ENCODE measurements at regions not wholly inside any gene's neighbourhood (a gene's known extent, or its start where the extent isn't known, plus 50 kb on each side); places are given as distances from the start of the nearest gene placed in this dataset.
"Not testable (repeated sequence)": the region's sequence is repeated elsewhere in the genome, so short reads cannot be mapped to it uniquely, and the experiment has no call there.

DNA sequence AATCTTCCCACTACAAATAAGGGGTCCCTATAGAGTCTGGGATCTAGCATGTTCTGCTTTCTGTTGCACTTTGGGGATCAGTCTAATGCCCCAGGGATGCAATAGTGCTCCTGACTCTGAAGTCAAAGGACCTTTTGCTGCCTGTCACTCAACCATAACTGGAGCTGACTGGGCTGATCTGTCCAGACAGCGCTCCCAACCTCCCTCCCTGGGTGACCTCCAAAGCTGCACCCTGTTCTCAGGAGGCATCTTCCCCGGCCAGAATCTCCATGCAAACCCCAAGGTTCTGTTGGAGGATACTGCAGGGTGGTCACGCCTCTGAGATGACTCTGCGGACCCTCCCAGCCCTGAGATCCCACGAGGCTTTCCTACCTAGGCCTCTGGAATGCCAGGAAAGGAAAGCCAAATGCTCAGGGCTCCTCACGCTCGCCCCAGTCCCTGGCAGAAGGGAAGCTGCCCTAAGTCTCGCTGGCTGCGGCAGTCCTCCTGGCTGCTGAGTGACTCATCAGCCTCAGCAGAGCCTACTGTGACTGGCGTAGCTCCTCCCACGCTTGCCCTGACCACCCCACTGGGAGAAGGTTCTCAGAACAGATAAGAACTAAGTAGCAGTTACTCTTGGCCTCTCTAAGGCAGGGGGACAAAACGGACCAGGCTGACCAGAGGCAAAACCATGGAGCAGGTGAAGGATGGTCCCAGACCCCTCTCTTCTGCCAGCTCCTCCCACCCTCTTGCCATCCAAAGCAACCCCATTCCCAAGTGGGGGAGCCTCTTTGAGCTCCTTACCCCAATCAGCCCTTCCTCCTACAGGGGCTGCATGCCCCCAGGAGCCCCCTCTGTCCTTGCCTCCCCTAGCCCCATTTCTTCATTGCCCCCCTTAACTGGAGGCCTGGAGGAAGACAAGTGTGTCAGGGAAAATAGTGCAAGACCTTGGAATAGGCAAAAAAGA, 124.1 kb upstream of the TNRC6C start:
- H3K4me3 ChIP-seq (ENCODE audit: low read depth, low read length), result no peak overlapping the region
- H3K27me3 ChIP-seq (ENCODE audit: control insufficient read depth, insufficient read depth, low read length), result no peaks in the 10 kb centered on the region
- peak; percentile 77 for DNase-seq (ENCODE audit: low read depth)
- H3K36me3 ChIP-seq (ENCODE audit: control insufficient read depth, insufficient read depth, low read length), result no peaks in the 10 kb centered on the region
- TF ChIP-seq, protein P1, sequence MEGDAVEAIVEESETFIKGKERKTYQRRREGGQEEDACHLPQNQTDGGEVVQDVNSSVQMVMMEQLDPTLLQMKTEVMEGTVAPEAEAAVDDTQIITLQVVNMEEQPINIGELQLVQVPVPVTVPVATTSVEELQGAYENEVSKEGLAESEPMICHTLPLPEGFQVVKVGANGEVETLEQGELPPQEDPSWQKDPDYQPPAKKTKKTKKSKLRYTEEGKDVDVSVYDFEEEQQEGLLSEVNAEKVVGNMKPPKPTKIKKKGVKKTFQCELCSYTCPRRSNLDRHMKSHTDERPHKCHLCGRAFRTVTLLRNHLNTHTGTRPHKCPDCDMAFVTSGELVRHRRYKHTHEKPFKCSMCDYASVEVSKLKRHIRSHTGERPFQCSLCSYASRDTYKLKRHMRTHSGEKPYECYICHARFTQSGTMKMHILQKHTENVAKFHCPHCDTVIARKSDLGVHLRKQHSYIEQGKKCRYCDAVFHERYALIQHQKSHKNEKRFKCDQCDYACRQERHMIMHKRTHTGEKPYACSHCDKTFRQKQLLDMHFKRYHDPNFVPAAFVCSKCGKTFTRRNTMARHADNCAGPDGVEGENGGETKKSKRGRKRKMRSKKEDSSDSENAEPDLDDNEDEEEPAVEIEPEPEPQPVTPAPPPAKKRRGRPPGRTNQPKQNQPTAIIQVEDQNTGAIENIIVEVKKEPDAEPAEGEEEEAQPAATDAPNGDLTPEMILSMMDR (IDR thresholded peaks at IDR 0.05; ENCODE audit: insufficient read depth, low read length, poor library complexity, severe bottlenecking), result no peak

DNA sequence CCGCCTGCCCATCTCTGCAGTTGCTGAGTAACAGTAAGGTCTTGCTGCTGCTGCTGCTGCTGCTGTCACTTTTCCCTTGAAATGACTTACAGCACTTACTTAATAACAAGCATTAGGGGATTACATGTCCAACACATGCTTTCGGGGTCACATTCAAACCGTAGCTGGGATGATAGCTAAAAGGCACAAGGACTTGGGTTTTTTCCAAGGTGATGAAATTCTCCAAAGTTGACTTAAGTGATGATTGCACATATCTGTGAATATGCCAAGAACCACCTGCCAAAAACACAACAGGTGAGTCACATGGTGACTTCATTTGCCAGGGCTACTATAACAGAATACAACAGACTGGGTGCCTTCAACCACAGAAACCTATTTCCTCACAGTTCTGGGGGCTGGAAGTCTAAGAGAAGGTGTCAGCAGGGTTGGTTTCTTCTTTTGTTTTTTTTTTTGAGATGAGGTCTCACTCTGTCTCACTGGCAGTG, 121.9 kb upstream of the TNRC6C start:
- no peaks in the 10 kb centered on the region for H3K36me3 ChIP-seq (ENCODE audit: control insufficient read depth, insufficient read depth, low read length)
- TF ChIP-seq, protein P1 (IDR thresholded peaks at IDR 0.05; ENCODE audit: insufficient read depth, low read length, poor library complexity, severe bottlenecking), result no peak
- DNase-seq (ENCODE audit: low read depth), result no peak
- H3K27me3 ChIP-seq (ENCODE audit: control insufficient read depth, insufficient read depth, low read length), result no peaks in the 10 kb centered on the region
- H3K4me3 ChIP-seq (ENCODE audit: low read depth, low read length), result no peak overlapping the region

DNA sequence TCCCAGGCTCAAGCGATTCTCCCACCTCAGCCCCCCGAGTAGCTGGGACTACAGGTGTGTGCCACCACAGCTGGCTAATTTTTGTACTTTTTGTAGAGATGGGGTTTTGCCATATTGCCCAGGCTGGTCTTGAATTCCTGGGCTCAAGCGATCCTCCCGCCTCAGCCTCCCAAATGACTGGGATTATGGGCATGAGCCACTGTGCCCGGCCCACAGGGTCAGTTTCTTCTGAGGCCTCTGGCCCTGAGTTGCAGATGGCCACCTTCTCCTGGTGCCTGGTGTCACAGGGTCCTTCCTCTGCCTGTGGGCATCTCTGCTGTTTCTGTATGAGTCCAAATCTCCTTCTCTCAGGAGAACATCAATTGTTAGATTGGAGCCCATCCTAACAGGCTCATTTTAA, 121.4 kb upstream of the TNRC6C start:
- H3K4me3 ChIP-seq (ENCODE audit: low read depth, low read length); DNase-seq (ENCODE audit: low read depth); H3K27me3 ChIP-seq (ENCODE audit: control insufficient read depth, insufficient read depth, low read length); H3K36me3 ChIP-seq (ENCODE audit: control insufficient read depth, insufficient read depth, low read length): not testable (repeated sequence)

DNA sequence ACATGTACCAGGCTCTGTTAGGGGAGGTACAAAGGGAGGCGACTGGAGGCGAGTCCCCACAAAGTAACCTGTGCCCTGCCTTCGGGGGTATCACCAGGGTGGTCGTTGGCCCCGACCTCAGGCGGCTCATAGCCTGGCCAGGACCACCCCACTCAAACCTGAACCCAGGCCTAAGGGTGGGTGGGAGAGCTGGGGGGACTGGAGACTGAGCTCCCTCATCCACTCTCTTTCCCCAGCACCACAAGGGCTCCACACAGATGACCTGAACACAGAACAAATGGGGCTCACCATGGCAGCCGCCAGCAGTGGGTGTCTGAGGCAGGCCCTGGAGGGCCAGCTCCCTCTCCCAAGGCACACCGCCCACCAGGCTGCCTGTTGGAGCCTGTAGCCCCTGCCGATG, 120.6 kb upstream of the TNRC6C start:
- Histone ChIP-seq H3K4me3 (ENCODE audit: low read depth, low read length) (no peak overlapping the region), H3K27me3 (ENCODE audit: control insufficient read depth, insufficient read depth, low read length) (no peaks in the 10 kb centered on the region), H3K36me3 (ENCODE audit: control insufficient read depth, insufficient read depth, low read length) (no peaks in the 10 kb centered on the region)
- TF ChIP-seq, protein P1 (IDR thresholded peaks at IDR 0.05; ENCODE audit: insufficient read depth, low read length, poor library complexity, severe bottlenecking), result no peak
- DNase-seq (ENCODE audit: low read depth), result no peak

DNA sequence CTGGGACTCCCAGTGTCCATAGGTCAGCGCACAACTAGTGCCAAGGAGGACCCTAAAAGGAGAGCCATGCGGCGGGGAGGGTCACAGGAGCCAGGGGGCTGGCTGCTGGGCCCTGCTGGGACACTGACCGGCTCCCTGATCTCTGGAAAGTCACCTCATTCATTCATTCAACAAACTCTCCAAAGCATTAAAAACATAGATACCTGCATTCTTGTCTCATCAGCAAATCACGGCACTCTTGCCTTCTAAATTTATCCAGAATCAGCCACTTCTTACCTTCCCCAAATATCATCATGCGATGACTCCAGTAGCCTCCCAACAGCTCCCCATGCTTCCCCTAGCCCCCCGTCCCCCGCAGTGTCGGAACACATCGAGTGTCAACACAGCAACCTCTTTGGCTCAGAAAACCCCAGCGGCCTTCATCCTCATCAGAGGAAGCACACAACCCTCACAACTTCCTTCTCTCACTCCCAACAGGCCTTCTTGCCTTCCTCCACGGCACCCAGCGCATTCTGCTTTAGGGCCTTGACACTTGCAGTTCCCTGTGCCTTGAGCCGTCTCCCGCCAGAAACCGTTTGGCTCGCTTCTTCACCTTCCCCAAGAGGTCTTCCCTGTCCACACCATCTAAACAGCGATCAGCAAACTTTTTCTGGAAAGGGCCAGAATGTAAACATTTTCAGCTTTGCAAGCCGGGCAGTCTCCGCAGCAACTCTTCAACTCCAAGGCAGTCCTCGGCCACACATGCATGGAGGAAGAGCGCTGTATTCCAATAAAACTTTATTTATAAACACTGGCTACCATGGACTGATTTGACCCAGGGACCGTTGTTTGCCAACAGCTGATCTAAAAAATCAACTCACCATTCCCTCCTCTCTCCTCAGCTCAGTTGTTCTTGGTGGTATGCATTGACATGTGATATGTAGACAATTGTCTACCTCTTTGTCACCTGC, 119.5 kb upstream of the TNRC6C start:
- Histone ChIP-seq H3K4me3 (ENCODE audit: low read depth, low read length) (no peak overlapping the region), H3K27me3 (ENCODE audit: control insufficient read depth, insufficient read depth, low read length) (no peaks in the 10 kb centered on the region), H3K36me3 (ENCODE audit: control insufficient read depth, insufficient read depth, low read length) (no peaks in the 10 kb centered on the region)
- DNase-seq (ENCODE audit: low read depth), result no peak
- TF ChIP-seq, protein P1 (IDR thresholded peaks at IDR 0.05; ENCODE audit: insufficient read depth, low read length, poor library complexity, severe bottlenecking), result no peak
